Fibroblast of skin of right quadriceps (primary cell): ENCODE measurements at regions not wholly inside any gene's neighbourhood (a gene's known extent, or its start where the extent isn't known, plus 50 kb on each side); places are given as distances from the start of the nearest gene placed in this dataset.

ENCODE experiments used
- DNase-seq: peaks from one replicate; pipeline ENCODE4 v3.0.0-alpha.2; 2013

GRCh38 chrY:15162211-15162610 is 637.9 kb downstream of the NLGN4Y start:
- DNase-seq = no peak

GRCh38 chrY:15179890-15180289 is 655.6 kb downstream of the NLGN4Y start:
- DNase-seq = no peak

- DNase-seq = peak; percentile 0
Measured at GRCh38 chrY:15229056-15229455, 704.7 kb downstream of the NLGN4Y start.

- no peak for DNase-seq
Measured at GRCh38 chrY:15239596-15240132, 715.3 kb downstream of the NLGN4Y start.

- no peak for DNase-seq
Measured at GRCh38 chrY:15259286-15259685, 735.0 kb downstream of the NLGN4Y start.

- DNase-seq = no peak
Measured at GRCh38 chrY:15286572-15286971, 762.2 kb downstream of the NLGN4Y start.

GRCh38 chrY:15289821-15290220 is 765.5 kb downstream of the NLGN4Y start:
- no peak for DNase-seq

- no peak for DNase-seq
Measured at GRCh38 chrY:15292881-15293280, 768.6 kb downstream of the NLGN4Y start.

- no peak for DNase-seq
Measured at GRCh38 chrY:15301879-15302278, 777.5 kb downstream of the NLGN4Y start.

GRCh38 chrY:15312166-15312565 is 787.8 kb downstream of the NLGN4Y start:
- peak; percentile 20 for DNase-seq

- peak; percentile 12 for DNase-seq
Measured at GRCh38 chrY:15324189-15324588, 799.9 kb downstream of the NLGN4Y start.

GRCh38 chrY:15325201-15325600 is 800.9 kb downstream of the NLGN4Y start:
- DNase-seq = peak; percentile 49

GRCh38 chrY:15326673-15327072 is 802.3 kb downstream of the NLGN4Y start:
- DNase-seq = no peak

GRCh38 chrY:15328848-15329247 is 804.5 kb downstream of the NLGN4Y start:
- DNase-seq = no peak

GRCh38 chrY:15343522-15343921 is 819.2 kb downstream of the NLGN4Y start:
- no peak for DNase-seq

GRCh38 chrY:15345471-15346155 is 821.3 kb downstream of the NLGN4Y start:
- DNase-seq = no peak

- DNase-seq = no peak
Measured at GRCh38 chrY:15349351-15349750, 825.0 kb downstream of the NLGN4Y start.

- peak; percentile 7 for DNase-seq
Measured at GRCh38 chrY:15355321-15355720, 831.0 kb downstream of the NLGN4Y start.

- peak; percentile 0 for DNase-seq
Measured at GRCh38 chrY:15360471-15360870, 836.1 kb downstream of the NLGN4Y start.

- DNase-seq = no peak
Measured at GRCh38 chrY:15364996-15365395, 840.7 kb downstream of the NLGN4Y start.

- DNase-seq = peak; percentile 14
Measured at GRCh38 chrY:15368786-15369185, 844.5 kb downstream of the NLGN4Y start.

- no peak for DNase-seq
Measured at GRCh38 chrY:15385178-15385577, 860.8 kb downstream of the NLGN4Y start.

GRCh38 chrY:15397556-15398280 is 873.4 kb downstream of the NLGN4Y start:
- DNase-seq = peak; percentile 41

- peak; percentile 71 for DNase-seq
Measured at GRCh38 chrY:15402451-15402850, 878.1 kb downstream of the NLGN4Y start.
